K562 (cell line): ENCODE measurements at regions not wholly inside any gene's neighbourhood (a gene's known extent, or its start where the extent isn't known, plus 50 kb on each side); places are given as distances from the start of the nearest gene placed in this dataset.

Experiments
- ATAC-seq: fragments of 200-7000 bp; cut with Tn5 transposase; 3 replicates; pipeline ENCODE4 v1.9.1; 2020; ENCODE audit warnings: moderate library complexity
- BruUV-seq: library from RNA; stranded (reverse); fragments of 400-500 nt; replicated peaks from 2 replicates; lab custom pipeline; 2021; lab: Mats Ljungman, UMichigan
- CTCF ChIA-PET: fragments of 300-600 bp; formaldehyde crosslinking; extraction: SDS; loops from one replicate; lab custom pipeline; 2021; ENCODE audit warnings: low intra/inter-chr PET ratio; lab: Yijun Ruan, JAX
- POLR2A ChIA-PET: fragments of 300-600, 350-650 bp; sonication (Branson Sonifier 250); formaldehyde crosslinking; extraction: SDS; loops from one replicate; lab custom pipeline; 2021; ENCODE audit warnings: antibody characterized with exemption, inconsistent platforms; lab: Yijun Ruan, JAX
- DNase-seq, 4 experiments: peaks; one replicate each; pipeline versions ENCODE4 v3.0.0 to v3.0.0-alpha.2; 2011 to 2018; ENCODE audit warnings: low spot score in 3 of 4, mixed read lengths in 3 of 4; ENCODE audit errors: extremely low read depth in 1 of 4
- FAIRE-seq: peaks from 2 replicates; lab custom pipeline; 2011; peaks lifted over from hg19 to GRCh38; lab: Jason Lieb, UNC
- H2AFZ ChIP-seq: 2 replicates; pipeline ENCODE4 v1.6.0; 2011; ENCODE audit warnings: low read depth, low read length, control low read depth, inconsistent platforms
- H3K27ac ChIP-seq: fragments of 200-600 bp; 3 replicates; pipeline ENCODE4 v1.8.0; 2011; ENCODE audit warnings: low read depth, mild to moderate bottlenecking, control low read depth, inconsistent platforms, low read length, moderate library complexity, mixed read lengths; ENCODE audit errors: extremely low read depth
- H3K27me3 ChIP-seq, 2 experiments: fragments of 300-600 bp in 1 of 2; 2 replicates in 1 of 2; 3 replicates in 1 of 2; pipeline versions ENCODE4 v1.6.0 to v1.8.0; 2011; ENCODE audit warnings: inconsistent platforms in 2 of 2, low read length in 2 of 2, mild to moderate bottlenecking in 1 of 2, mixed read lengths in 1 of 2, moderate library complexity in 1 of 2; ENCODE audit not compliant: control insufficient read depth in 2 of 2, insufficient read depth in 2 of 2
- H3K36me3 ChIP-seq: fragments of 300-600 bp; 3 replicates; pipeline ENCODE4 v1.8.0; 2011; ENCODE audit warnings: mild to moderate bottlenecking, low read length, inconsistent platforms; ENCODE audit not compliant: control insufficient read depth, insufficient read depth
- H3K4me1 ChIP-seq, 2 experiments: fragments of 200-600 bp in 1 of 2; replicated peaks in 1 of 2; 2 replicates in 1 of 2; 3 replicates in 1 of 2; pipeline versions ENCODE4 v1.5.1 to v1.8.0; 2011; ENCODE audit warnings: inconsistent platforms in 2 of 2, low read length in 2 of 2, mild to moderate bottlenecking in 1 of 2, mixed read lengths in 1 of 2, moderate library complexity in 1 of 2; ENCODE audit not compliant: control insufficient read depth in 2 of 2, insufficient read depth in 2 of 2
- H3K4me2 ChIP-seq: 2 replicates; pipeline ENCODE4 v1.6.1; 2011; ENCODE audit warnings: low read length, control low read depth, inconsistent platforms, mixed read lengths; ENCODE audit not compliant: insufficient read depth
- H3K4me3 ChIP-seq: fragments of 200-600 bp; sonication (generic), shearing (Covaris generic); 2 replicates; pipeline ENCODE4 v1.5.1; 2016; ENCODE audit warnings: control low read depth, inconsistent platforms
- H3K79me2 ChIP-seq: fragments of 200-600 bp; 3 replicates; pipeline ENCODE4 v1.8.0; 2011; ENCODE audit warnings: low read length, inconsistent platforms; ENCODE audit not compliant: control insufficient read depth, insufficient read depth
- H3K9ac ChIP-seq, 2 experiments: 2 replicates each; pipeline versions ENCODE4 v1.6.0 to v1.6.1; 2011; ENCODE audit warnings: low read depth in 2 of 2, low read length in 2 of 2, control low read depth in 1 of 2, inconsistent platforms in 1 of 2, mild to moderate bottlenecking in 1 of 2, mixed read lengths in 1 of 2; ENCODE audit not compliant: insufficient read depth in 1 of 2
- H3K9me1 ChIP-seq: one replicate; pipeline ENCODE4 v1.6.0; 2011; ENCODE audit warnings: inconsistent platforms, mild to moderate bottlenecking, low read length, moderate library complexity; ENCODE audit not compliant: control insufficient read depth, insufficient read depth
- H3K9me3 ChIP-seq: replicated peaks from 2 replicates; pipeline ENCODE4 v1.5.1; 2011; ENCODE audit warnings: low read depth, low read length, inconsistent platforms; ENCODE audit not compliant: control insufficient read depth, insufficient read depth
- H4K20me1 ChIP-seq: replicated peaks from 2 replicates; pipeline ENCODE4 v1.6.1; 2011; ENCODE audit warnings: low read length, inconsistent platforms, mixed read lengths; ENCODE audit not compliant: control insufficient read depth, insufficient read depth
- HDAC6 ChIP-seq: IDR thresholded peaks from 2 replicates; pipeline ENCODE4 v1.6.1; 2012; ENCODE audit warnings: low read depth, mild to moderate bottlenecking, control low read depth, inconsistent platforms, low read length, moderate library complexity
- POLR2B ChIP-seq: fragments of 450-650 bp; IDR thresholded peaks from 2 replicates; pipeline ENCODE4 v1.6.1; 2018; ENCODE audit warnings: low read depth; ENCODE audit not compliant: partially characterized antibody
- PTRF ChIP-seq: fragments of 450-650 bp; IDR thresholded peaks from 2 replicates; pipeline ENCODE4 v1.6.1; 2016; ENCODE audit warnings: mild to moderate bottlenecking, missing genetic modification characterization, missing compliant biosample characterization
- ZNF655 ChIP-seq: fragments of 250-450 bp; sonication (Bioruptor Pico); IDR thresholded peaks from 2 replicates; pipeline ENCODE4 v1.5.0; 2021
- WGBS: fragments of 100-300 bp; shearing (Covaris generic); methylation state at CpG from one replicate; pipeline ENCODE4 v1.1.6; 2016; ENCODE audit warnings: low coverage, mixed read lengths; ENCODE audit not compliant: insufficient coverage; ENCODE audit errors: missing lambda C conversion rate; 5-methylcytosine and 5-hydroxymethylcytosine counted together
- in situ Hi-C: fragments of 300-500 bp; cut with MboI; formaldehyde crosslinking; loops from 4 replicates; pipeline ENCODE4 v1.15.0; 2018; ENCODE audit warnings: inconsistent platforms, mixed read lengths
- intact Hi-C: fragments of 100-400 bp; cut with micrococcal nuclease; formaldehyde crosslinking; loops from 2 replicates; pipeline ENCODE4 v1.14.2; 2022
- TF ChIP-seq, protein P1 (sequence below), 2 experiments: IDR thresholded peaks; 2 replicates each; pipeline ENCODE4 v1.6.1; 2012; ENCODE audit warnings: improper control_type of control experiment in 2 of 2, low read depth in 2 of 2, low read length in 2 of 2, borderline replicate concordance in 1 of 2

GRCh38 chr7:67406976-67407375 lies 410.3 kb downstream of the TYW1 start:
- intact Hi-C loops (no loop called here), in situ Hi-C loops (no loop called here)
- H2AFZ ChIP-seq, result no peak overlapping the region
- no peak overlapping the region for H3K4me2 ChIP-seq
- FAIRE-seq (no peak), DNase-seq (no peak), ATAC-seq (no peak)
- CTCF ChIA-PET, result no interaction called here
- no peaks in the 10 kb centered on the region for H4K20me1 ChIP-seq
- no peaks in the 10 kb centered on the region for H3K9me1 ChIP-seq
- no peak overlapping the region for H3K27ac ChIP-seq
- WGBS, result 0% methylated on average over 1 of the region's 1 CpG
- H3K27me3 ChIP-seq, result peaks cover 0 to 6% of the 10 kb centered on the region in 2 experiments; a peak in 2 of 5 replicates
- BruUV-seq, result no TSS peak
- H3K9me3 ChIP-seq, result no peaks in the 10 kb centered on the region
- H3K79me2 ChIP-seq, result no peaks in the 10 kb centered on the region
- H3K4me1 ChIP-seq, result no peaks in the 10 kb centered on the region; a peak in 1 of 5 replicates
- no peak overlapping the region for H3K4me3 ChIP-seq
- no peaks in the 10 kb centered on the region for H3K36me3 ChIP-seq
- TF ChIP-seq ZNF655 (CRISPR knock-in tag) (no peak), HDAC6 (no peak), POLR2B (no peak), PTRF (tag) (no peak)
- TF ChIP-seq, protein P1, sequence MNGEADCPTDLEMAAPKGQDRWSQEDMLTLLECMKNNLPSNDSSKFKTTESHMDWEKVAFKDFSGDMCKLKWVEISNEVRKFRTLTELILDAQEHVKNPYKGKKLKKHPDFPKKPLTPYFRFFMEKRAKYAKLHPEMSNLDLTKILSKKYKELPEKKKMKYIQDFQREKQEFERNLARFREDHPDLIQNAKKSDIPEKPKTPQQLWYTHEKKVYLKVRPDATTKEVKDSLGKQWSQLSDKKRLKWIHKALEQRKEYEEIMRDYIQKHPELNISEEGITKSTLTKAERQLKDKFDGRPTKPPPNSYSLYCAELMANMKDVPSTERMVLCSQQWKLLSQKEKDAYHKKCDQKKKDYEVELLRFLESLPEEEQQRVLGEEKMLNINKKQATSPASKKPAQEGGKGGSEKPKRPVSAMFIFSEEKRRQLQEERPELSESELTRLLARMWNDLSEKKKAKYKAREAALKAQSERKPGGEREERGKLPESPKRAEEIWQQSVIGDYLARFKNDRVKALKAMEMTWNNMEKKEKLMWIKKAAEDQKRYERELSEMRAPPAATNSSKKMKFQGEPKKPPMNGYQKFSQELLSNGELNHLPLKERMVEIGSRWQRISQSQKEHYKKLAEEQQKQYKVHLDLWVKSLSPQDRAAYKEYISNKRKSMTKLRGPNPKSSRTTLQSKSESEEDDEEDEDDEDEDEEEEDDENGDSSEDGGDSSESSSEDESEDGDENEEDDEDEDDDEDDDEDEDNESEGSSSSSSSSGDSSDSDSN (IDR thresholded peaks at IDR 0.05; ENCODE audit: borderline replicate concordance in 1 of 2, low read depth in 2 of 2, low read length in 2 of 2), result no peak
- POLR2A ChIA-PET, result no interaction called here
- H3K9ac ChIP-seq, result no peak overlapping the region
